ENCODE measurements at regions not wholly inside any gene's neighbourhood (a gene's known extent, or its start where the extent isn't known, plus 50 kb on each side); places are given as distances from the start of the nearest gene placed in this dataset.

DNA sequence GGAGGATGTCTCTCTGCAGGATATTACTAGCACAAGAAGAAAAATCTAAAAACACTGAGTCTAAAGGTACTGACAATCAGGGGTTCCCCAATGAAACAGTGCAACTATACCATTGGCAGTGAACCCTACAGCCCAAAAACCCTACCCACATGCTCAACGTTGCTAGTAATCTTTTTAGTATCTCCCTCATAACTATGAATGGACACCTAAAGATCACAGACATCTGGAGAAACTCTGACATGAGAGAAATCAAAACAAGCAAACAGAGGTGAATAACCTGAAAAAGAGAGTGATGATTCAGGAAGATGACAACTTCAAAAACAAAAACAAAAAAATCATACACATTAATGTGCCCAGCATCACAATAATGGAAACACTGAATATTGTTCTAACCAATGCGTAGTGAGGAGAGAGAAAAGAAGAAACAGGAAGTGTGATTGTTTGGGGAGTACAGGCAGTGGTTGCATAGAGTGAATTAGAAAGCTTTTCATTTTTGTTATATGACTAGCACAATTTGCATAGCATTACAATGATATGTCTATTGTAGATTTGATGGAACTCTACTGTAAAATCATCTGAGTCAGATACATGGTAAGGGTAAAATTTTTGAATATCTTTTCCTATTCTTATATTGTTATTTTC, 78.9 kb upstream of the FMR1 start:
- no peak for TF ChIP-seq CTCF (IDR thresholded peaks at IDR 0.05)
- H3K36me3 ChIP-seq (ENCODE audit: low read depth) = no peaks in the 10 kb centered on the region
- no peak for DNase-seq
- H3K4me3 ChIP-seq = no peak overlapping the region
- no peak for ATAC-seq
- H3K9me3 ChIP-seq = no peaks in the 10 kb centered on the region
- H3K4me1 ChIP-seq (ENCODE audit: low read depth) = no peaks in the 10 kb centered on the region
- intact Hi-C loops (cut with DNase I, micrococcal nuclease) = no loop called here

- H3K4me3 ChIP-seq = no peak overlapping the region
- no peaks in the 10 kb centered on the region for H3K36me3 ChIP-seq (ENCODE audit: low read depth)
- ATAC-seq = no peak
- DNase-seq = no peak
- intact Hi-C loops (cut with DNase I, micrococcal nuclease) = no loop called here
- no peaks in the 10 kb centered on the region for H3K9me3 ChIP-seq
- no peak for TF ChIP-seq CTCF (IDR thresholded peaks at IDR 0.05)
- no peaks in the 10 kb centered on the region for H3K4me1 ChIP-seq (ENCODE audit: low read depth)
Measured at GRCh38 chrX:147838465-147839131, 73.1 kb upstream of the FMR1 start.

DNA sequence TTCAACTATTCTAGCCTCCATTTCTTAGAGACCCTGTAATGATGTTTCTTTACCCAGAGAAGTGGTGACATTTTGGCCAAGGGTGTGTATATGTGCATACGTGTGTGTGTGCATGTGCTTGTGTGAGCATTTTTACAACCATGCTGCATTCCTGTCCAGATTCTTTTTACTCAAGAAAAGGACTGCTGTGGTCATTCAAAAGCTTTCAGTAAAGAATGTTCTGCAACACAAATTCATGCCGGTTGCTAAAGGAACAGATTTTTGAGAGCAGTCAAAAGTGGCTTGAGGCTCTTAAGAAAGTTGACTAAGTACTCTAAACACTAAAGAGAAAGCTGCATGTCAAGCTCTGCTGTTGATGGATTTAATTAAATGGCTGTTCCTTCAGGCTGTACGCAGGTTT, 65.0 kb upstream of the FMR1 start:
- intact Hi-C loops (cut with DNase I, micrococcal nuclease) = no loop called here
- ATAC-seq (no peak), DNase-seq (no peak)
- TF ChIP-seq CTCF (IDR thresholded peaks at IDR 0.05) = no peak
- H3K36me3 ChIP-seq (ENCODE audit: low read depth) = no peaks in the 10 kb centered on the region
- no peak overlapping the region for H3K4me3 ChIP-seq
- no peaks in the 10 kb centered on the region for H3K9me3 ChIP-seq
- H3K4me1 ChIP-seq (ENCODE audit: low read depth) = no peaks in the 10 kb centered on the region

DNA sequence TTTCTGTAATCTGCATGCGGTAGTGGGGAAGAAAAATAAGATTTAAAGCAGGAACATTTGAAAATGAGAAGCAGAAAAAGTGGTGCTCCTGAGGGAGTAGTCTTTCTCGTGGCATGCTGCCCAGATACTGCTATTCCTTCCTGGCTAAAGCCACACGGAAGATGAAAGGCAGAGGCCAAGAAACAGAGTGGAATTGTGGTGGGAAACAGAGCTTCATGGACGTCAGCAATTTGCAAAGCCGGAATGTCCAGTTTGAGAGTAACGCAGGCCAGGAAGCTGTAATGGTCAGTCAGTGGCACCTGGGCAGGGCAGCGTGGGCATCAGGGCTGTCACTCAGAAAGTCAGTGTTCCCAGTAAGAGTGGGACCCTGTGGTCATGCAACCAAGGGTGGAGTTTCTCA, 63.7 kb upstream of the FMR1 start:
- intact Hi-C loops (cut with DNase I, micrococcal nuclease) = no loop called here
- TF ChIP-seq CTCF (IDR thresholded peaks at IDR 0.05) = no peak
- no peaks in the 10 kb centered on the region for H3K4me1 ChIP-seq (ENCODE audit: low read depth)
- no peaks in the 10 kb centered on the region for H3K36me3 ChIP-seq (ENCODE audit: low read depth)
- H3K9me3 ChIP-seq = no peaks in the 10 kb centered on the region
- DNase-seq = no peak
- no peak overlapping the region for H3K4me3 ChIP-seq
- ATAC-seq = no peak

DNA sequence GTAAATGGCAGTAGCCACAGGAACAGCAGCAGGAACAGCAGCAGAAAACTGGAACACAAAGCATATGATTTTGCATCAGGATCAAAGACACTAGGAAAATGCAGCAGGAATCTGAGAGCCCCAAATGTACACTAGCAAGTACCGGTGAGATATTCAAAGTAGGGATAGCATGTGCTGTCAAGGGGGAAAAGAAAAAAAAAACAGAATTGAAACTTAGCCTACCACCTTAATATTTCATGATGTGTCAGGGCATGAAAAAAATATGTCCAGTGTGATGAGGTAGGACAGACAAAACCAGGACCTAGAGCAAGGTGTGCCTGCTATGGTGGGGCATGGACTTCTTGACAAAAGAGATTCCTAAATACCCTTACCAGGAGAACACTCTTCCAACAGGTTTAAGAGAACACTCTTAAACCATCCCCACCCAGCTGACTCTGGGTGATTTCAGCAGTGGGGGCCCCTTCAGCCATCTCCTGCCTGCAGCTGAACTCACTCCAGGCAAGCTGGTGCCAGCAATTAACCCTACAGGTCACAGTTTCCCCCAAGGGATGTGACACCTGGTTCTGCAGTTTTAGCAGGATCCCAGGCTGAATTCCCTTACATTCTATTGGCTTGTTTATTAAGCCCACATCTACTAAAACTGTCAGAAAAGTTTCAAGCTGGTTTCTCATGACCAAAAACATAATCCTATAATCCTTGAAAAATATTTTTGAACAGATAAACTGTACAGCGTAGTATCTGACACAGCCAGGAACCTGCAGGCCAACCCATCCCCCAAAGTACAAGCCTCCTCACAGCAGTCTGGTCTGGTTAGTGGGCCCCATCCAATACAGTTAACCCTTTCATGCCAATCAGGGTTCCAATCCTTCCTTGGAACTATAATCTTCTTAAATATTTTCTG, 62.9 kb upstream of the FMR1 start:
- Histone ChIP-seq H3K36me3 (ENCODE audit: low read depth) (no peaks in the 10 kb centered on the region), H3K4me3 (no peak overlapping the region), H3K4me1 (ENCODE audit: low read depth) (no peaks in the 10 kb centered on the region), H3K9me3 (no peaks in the 10 kb centered on the region)
- no peak for TF ChIP-seq CTCF (IDR thresholded peaks at IDR 0.05)
- intact Hi-C loops (cut with DNase I, micrococcal nuclease) = no loop called here
- DNase-seq (no peak), ATAC-seq (no peak)

Measured in mucosa of descending colon (tissue), 3 donors.